ENCODE measurements at regions not wholly inside any gene's neighbourhood (a gene's known extent, or its start where the extent isn't known, plus 50 kb on each side); places are given as distances from the start of the nearest gene placed in this dataset.
"Not testable (repeated sequence)": the region's sequence is repeated elsewhere in the genome, so short reads cannot be mapped to it uniquely, and the experiment has no call there.

DNA sequence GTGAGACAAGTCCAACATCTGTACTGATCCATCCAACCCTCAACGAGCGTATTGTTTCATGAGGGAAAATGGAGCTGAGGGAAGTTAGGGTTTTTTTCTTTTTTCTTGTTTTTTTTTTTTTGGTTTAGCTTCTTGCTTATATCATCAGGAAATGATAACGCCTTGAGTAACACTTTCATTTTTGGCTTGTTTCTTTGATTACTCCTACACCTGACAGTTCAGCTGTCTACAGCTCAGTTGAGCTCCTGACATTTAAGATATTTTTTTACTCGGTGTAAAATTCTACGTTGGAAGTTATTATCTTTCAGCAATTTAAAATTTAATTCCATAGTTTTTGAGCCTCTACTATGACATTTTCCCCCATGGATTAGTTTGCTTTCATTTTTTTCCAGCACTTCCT, 691.0 kb upstream of the HTR2C start:
- DNase-seq: no peak

DNA sequence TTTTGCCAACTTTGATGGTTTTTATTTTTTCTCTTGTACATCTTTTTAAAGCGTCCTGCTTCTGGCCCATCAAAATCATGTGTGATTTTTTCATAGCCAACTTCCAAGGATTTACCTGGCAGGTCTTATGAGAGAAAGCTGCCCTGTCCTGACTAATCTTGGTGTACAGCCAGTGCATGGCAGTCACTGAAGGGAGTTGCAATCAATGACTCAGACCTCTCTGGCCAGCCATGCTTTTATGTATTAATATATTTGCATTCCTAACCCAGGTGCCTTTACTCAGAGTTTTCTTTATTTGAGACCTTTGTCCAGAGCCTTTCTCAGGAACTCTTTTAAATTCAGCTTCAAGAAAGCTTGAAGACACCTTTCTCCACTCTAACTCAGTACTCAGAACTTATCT, 691.5 kb upstream of the HTR2C start:
- no peak for DNase-seq

DNA sequence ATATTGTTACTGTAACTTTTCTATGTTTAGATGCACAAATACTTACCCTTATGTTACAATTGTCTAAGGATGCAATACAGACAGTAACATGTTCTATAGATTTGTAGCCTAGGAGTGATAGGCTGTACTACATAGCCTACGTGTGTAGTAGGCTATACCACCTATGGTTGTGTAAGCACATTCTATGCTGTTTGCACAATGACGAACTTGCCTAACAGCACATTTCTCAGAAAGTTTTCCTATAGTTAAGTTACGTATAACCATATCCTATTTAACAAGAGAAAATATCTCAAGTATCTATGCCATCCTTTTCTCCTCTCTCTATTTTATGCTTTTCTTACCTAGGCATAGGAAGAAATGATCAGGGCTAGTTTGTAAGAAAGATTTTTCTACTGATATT, 710.8 kb upstream of the HTR2C start:
- DNase-seq: no peak

DNA sequence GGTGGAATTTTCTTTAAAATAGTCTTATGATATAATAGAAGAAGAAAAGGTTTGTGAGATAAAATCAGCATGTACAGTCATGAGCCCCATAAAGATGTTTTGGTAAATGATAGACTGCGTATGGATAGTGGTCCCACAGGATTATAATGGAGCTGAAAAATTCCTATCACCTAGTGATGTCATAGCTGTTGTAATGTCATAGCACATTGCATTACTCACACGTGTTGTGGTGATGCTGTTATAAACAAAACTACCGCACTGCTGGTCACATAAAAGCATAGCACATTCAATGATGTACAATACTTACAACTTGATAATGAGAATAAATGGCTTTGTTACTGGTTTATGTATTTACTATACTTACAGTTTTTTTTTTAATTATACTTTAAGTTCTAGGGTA, 715.2 kb upstream of the HTR2C start:
- no peak for DNase-seq

DNA sequence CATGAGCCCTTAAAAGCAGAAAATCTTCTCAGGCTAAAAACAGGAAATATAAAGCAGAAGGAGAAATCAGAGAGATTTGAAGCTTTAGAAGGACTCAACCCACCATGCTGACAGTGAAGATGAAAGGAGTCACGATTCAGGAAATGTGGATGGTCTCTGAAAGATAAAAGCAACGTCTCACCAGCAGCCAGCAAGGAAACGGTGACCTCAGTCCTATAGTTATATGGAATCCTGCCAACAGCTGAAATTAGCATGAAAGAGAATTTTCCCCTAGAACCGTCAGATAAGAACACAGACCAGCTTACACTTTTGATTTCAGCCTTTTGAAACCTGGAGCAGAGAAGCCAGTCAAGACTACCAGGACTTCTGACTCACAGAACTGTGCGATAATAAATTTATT, 715.7 kb upstream of the HTR2C start:
- DNase-seq: no peak

DNA sequence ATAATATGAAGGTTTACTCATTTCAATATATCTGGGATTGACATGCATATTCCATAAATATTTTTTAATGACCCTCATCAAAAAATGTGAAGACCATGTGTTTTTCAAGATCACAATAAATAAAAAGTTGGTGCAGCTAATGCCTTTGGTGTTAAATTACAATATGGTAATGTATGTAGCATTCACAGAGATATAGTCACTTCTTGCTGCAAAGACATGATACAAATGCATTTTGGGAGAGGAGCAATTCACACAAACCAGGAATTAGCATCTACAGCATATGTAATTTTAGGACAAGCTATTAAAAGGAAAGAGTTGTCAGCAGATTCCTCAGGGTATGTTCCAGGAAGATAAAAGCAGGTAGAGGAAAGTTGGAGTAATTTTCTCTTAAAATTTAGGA, 734.5 kb upstream of the HTR2C start:
- no peak for DNase-seq

DNA sequence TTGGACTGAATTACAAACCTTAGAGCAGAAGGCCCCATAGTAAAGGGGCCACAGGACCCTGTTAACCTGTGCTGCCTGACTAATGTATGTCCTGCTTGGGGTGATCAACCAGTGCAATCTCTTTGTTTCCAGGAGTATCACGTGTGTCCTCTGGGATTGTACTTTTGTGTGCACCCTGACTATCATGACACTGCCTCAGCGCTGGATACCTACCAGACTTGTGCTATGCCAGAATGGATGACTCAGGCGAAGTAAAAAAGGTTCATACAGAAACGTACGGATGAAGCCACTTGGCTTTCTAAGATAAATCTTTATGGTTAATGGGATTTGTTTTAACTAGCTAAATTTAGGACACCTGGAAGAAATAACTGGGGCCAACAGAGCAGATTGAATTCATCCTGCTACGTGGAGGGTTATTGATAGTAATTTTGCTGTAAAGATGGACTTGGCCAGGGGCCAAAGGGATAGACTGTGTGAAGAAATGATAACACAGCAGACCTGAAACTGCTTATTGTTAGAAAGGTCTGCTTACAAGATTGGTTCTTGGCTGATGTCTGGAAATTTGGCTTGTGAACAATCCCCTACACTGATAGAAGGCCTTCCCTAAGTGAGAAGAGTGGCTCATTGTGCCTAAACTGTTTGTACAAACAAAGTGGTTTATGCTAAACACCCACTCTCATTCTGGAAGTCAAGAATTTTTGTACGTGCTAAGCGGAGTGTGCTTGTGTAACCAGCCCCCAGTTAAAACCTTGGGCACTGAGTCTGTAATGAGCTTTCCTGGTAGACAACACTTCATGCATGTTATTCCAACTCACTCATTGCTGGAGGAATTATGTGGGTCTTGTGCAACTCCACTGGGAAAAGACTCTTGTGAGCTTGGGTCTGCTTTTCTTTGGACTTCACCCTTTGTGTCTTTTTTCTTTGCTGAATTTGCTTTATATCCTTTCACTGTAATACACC, 750.5 kb upstream of the HTR2C start:
- DNase-seq: no peak

DNA sequence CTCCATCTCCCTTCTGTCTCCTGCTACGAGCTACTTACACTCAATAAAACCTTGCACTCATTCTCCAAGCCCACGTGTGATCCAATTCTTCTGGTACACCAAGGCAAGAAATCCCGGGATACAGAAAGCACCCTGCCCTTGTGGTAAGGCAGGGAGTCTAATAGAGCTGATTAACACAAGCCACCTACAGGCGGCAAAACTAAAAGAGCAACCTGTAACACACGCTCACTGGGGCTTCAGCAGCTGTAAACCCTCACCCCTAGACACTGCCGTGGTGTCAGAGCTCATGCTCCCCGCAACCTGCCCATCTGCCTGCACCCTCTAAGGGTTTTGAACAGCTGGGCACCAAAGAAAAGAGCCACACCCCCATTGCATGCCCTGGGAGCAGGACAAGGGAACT, 755.4 kb upstream of the HTR2C start:
- DNase-seq: no peak

DNA sequence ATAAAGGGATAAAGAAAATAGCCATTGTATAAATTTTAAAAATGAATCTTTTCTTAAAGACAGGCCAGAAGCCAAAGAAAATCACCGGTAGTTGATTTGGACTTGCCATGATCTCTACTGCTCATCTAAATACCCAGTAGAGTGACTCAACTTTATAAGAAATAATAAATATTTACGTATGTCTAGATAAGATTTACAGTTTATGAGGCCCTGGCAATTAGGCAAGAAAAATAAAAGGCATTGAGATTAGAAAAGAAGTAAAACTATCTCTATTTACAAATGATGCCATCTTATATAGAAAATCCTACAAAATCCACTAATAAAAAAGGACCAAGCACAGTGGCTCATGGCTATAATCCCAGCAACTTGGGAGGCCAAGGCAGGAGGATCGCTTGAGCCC, 765.5 kb upstream of the HTR2C start:
- DNase-seq: no peak

DNA sequence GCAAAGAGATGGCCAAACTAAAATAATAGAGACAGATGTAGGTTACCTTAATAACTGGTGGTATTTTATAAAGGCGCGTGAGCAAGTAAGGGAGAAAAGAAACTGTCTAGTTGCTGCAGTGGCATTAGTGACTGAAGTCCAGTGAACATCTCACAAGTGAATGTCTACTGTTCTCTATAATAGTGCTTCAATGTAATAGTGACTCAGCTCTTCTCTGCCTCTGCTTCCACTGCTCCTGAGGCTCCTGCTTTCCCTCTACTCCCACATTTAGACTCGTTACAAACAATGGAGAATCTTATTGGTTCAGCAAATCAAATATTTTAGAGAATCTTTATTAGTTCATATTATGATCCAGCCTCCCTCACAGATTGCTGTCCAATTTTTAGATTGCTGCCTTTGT, 779.1 kb upstream of the HTR2C start:
- no peak for DNase-seq

DNA sequence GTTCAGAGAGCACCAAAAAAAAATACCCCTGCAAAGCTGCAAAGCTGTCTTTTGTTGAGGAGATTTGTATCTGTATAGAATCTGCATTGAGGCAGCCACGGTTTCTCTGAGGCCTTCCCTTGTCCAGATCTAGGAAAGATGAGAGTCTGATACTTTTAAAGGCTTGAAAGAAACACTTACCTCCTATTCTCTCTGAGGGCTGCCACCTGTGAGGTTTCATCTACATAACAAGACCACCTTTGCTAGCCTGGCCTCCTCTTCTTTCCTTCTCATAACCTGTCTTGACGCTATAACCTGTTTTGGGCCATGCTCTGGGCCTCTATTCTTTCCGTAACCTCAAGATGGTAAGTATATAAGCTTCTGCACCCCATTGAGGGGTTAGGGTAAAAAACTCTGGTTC, 779.6 kb upstream of the HTR2C start:
- no peak for DNase-seq

DNA sequence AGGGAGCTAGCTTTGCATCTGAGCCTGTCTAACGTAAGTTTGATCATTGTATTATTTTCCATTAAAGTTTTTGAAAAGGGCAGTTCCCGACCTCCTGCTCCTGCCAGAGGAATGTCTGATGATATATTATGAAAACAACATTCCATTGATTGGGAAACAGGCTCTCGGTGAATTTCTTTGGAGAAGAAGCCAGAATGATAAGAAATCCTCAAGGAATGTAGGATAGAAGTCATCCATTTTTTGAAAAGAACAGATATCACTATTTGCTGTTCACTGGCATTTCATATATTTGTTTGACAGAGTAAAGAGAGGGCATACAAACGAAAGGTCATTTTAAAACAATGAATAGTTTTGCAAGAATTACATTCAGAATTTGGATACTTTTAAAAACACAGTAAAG, 781.0 kb upstream of the HTR2C start:
- no peak for DNase-seq

DNA sequence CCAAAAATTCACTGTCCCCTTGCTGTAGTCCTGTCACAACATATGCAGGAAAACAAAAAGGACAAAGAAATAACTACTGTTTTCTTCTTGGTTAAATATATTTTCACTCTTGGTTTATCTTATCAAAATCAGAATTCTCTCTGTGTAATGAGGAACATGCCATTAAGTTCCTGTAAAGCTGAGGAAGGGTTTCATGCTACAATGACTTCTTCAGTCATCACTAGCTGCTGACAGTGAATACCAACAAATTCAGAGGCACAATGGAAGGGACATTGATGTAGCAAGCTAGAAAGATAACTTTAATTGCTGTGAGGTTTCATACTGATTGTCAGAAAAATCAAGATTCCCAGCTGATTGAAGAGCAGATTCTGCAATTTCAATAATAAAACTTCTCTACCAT, 782.9 kb upstream of the HTR2C start:
- no peak for DNase-seq

DNA sequence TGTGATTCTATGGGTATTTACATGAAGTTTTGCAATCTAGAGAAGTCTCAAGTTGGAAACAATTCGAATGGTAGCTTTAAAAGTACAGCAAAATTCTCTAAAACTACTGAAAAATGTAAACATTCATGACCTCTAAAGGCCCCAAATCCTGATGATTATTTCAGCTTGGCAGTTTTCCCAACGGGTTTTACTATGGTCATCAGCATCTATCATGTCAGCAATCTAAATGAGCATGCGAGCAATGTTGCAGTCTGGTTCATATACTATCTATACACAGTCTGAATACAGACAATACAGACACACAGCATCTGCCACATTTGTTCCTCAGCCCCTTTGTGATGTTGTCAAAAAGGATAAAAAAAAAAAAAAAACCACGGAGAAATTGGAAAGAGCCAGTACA, 790.3 kb upstream of the HTR2C start:
- DNase-seq: no peak

DNA sequence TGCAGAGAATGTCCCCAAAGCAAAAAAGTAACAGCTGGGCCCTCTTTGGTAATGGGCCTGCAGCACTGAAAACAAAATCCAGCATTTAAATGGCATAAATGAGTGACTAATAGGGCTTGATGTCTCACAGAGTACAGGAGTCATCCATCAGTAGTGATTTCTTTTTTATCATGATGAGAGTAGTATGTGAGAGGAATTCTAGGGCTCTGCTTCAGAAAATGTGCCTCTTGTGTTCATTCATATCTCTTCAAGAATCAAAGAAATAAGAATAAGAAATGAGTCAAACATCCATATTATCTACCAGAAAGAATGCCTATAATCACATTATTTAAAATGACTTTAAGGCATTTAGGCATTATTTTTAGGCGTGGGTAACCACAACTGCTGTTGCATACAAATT, 792.9 kb upstream of the HTR2C start:
- no peak for DNase-seq

DNA sequence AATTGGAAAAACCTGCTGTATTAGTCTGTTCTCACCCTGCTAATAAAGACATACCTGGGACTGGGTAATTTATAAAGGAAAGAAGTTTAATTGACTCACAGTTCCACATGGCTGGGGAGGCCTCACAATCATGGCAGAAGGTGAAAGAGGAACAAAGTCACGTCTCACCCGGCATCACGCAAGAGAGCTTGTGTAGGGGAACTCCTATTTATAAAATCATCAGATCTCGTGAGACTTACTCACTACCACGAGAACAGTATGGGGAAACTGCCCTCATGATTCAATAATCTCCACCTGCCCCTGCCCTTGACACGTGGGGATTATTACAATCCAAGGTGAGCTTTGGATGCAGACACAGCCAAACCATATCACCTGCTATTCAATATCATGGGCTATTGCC, 799.1 kb upstream of the HTR2C start:
- DNase-seq: not testable (repeated sequence)

DNA sequence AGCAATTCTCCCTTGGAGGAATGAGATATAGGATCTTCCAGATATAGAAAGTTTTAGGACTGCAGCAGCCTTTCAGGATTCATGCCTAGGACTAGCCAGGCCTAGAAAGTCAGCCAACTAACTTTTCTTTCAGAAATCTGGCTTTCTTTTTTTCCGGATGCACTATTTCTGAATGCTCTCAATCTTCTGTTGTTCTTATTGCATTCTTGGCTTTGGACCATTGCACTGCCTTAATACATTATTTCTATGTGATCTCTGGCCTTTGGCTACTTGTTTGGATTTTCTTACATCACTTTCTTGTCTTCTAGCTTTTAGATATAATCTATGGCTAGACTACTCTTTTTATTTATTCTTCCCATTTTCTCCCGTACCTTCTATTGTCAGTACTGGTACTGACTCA, 813.1 kb upstream of the HTR2C start:
- DNase-seq: no peak

DNA sequence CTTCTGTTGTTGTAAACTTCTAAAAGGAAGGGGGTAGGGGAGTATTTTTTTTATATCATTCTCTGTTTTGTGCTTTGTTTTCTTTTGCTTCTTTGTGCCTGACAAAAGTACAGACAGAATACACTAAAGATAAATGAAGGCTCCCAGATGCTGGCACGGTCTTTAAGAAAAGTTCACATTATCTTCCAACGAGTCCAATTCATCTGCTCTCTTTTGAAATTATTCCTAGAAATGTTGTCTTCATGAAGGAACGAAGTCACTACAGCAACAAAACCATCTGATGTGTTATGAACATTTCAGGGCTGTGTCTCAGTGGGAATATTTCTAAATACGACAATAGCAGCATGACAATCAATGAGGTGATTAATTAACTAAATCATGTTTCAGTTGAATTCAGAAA, 813.8 kb upstream of the HTR2C start:
- DNase-seq: no peak

DNA sequence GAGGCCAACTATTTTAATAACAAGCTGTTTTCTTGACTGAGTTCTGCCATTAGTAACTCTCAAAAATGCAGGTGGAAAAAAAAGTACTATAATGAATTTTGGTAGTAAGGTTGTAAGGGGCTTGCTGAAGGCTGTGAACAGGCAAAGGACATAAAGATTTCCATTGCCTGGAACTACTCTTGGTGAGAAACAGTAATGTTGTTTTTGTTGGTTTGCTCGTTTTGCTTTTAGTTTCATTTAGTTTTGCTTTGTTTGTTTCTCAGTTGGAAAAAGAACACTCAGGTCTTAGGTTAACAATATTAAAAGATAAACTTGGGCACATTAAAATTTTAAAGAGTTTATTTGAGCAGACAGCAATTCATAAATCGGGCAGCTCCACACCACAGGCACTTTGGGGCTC, 824.5 kb upstream of the HTR2C start:
- DNase-seq: no peak

DNA sequence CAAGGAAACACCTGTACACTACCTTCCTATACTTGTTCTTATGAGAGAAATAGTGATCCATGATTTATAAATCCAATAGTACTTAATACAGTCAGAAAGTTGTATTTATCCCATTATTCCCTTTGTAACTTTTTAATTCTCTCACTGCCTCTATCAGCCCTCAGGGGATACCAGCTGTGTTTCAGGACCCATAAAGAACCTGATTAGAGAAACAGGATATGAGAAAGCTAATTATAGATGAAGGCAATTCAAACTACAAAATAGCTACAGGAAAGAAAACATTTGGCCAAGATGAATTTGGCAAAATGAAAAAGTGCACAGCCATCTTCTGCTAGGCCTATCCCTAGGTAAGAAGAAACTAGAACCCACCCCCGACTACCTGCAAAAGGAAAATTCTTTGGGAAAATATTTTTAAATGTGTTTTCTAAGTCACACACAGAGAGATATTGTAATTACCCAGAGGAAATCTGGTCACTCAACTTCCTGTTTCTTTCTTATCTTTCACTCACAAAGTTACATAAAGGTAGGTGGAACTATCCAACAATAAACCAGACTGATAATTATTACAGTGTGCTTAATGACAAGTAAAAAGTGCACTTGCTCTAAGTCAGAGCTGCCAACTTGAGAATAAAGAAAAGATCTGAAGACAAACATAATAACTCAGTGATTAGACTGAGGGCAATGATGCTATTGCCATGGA, 836.5 kb upstream of the HTR2C start:
- DNase-seq: no peak

DNA sequence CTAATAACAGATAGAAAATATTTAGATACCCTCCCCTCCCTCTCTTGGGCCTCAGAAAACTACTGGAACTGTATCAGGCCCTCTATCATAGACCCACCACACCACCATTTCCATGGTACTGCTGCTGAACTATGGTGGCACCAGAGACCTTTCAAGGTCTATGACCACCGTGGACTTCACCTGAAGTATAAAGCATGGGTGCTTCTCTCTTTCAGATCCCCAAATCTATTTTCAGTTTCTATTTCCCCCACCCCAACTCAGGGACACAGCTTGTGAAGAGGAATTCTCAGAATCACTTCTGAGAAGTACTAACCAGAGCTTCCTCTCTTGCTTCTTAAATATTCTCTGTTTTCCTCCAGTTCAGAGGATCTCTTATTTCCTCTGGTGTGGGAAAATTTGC, 840.8 kb upstream of the HTR2C start:
- DNase-seq: no peak

DNA sequence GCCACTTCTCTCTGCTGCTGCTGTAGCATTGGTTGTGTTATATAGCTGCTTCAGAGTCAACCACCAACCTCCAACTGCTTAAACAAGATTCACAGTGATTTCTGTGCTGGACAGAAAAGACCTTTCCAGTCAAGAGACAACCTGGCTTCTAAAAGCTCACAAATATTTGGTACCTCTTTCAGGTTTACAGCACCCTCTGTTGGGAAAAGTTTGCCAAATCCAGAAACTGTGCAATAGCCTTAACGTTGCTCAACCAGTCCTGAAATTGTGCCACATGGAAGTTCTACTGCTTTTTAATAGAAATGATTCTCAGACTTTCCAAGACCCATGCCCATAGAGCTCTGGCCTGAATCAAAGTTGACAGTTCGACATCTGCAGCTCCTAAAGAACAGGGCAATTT, 842.1 kb upstream of the HTR2C start:
- DNase-seq: no peak

DNA sequence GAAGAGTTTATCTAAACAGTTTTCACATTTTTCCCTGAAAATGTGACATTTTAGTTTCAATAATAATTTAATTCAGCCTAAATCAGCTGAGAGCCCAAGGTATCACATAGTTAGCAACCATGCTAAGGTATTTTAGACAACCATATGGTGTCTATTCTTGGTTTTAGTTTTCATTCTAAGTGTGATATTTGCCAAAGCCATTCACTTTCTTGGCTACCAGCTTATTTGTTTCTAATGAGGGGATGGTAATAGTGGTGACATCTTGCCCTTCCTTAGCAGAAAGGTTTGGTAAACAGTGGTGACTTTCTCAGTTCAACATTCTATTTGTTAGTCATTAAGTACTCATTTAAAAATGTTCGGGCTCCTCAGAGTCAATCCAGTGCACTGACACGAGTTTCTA, 854.9 kb upstream of the HTR2C start:
- no peak for DNase-seq

DNA sequence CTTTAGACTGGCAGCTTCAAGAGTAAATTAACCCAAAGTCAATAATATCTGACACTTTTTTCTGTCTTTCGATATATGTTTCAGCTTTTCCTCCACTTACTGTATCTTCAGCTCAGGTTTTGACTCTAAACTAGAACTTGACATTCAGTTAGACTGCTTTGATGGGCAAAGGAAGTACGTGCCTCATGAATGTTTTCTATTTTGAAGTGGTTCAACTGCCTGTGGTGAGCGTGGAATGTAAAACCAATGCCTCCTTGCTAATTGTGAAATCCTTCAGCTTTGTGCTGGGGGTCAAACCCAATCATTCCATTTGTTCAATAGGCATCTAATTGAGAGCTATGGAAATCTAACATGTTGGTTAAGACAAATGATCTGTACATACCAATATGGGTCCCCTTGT, 857.0 kb upstream of the HTR2C start:
- DNase-seq: no peak

DNA sequence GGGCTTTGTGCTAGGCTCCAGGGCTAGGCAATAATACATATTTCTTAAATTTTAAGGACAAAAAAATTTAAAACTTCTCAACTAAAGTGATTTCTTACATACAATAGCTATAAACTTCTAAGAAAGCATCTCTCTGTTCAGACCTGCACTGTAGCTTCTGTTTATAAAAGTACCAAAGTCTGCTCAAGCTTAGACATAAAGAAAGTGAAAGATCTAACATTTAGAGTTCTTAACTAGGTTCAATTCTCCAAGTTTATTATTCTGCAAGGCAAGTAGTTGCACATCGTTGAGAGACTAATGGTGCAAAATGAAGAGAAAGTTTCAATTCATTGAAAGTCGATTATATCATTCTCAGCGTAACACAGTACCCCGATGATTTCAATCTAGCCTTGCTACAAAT, 857.4 kb upstream of the HTR2C start:
- DNase-seq: no peak

Measured in NCI-H446 (cell line).